ENCODE measurements at regions not wholly inside any gene's neighbourhood (a gene's known extent, or its start where the extent isn't known, plus 50 kb on each side); places are given as distances from the start of the nearest gene placed in this dataset.

- Histone ChIP-seq H3K4me2 (ENCODE audit: low read length) (no peak overlapping the region), H3K27ac (ENCODE audit: low read depth, low read length) (no peak overlapping the region), H3K4me1 (ENCODE audit: control insufficient read depth in 1 of 2, insufficient read depth in 2 of 2, low read length in 2 of 2) (no peaks in the 10 kb centered on the region), H3K9ac (ENCODE audit: low read length) (no peak overlapping the region), H3K36me3 (ENCODE audit: control insufficient read depth in 1 of 2, insufficient read depth in 2 of 2, low read length in 2 of 2) (no peaks in the 10 kb centered on the region), H3K79me2 (ENCODE audit: insufficient read depth, low read length) (no peaks in the 10 kb centered on the region), H3K4me3 (replicated peaks in 1 of 2; ENCODE audit: low read depth in 1 of 2, low read length in 2 of 2) (no peak overlapping the region), H4K20me1 (ENCODE audit: insufficient read depth) (no peaks in the 10 kb centered on the region), H3K9me3 (ENCODE audit: control insufficient read depth in 1 of 2, insufficient read depth in 1 of 2, low read depth in 1 of 2, low read length in 2 of 2) (no peaks in the 10 kb centered on the region), H3K27me3 (ENCODE audit: insufficient read depth, low read length) (no peaks in the 10 kb centered on the region), H3K9me2 (ENCODE audit: insufficient read depth) (no peaks in the 10 kb centered on the region), H2AFZ (ENCODE audit: low read depth, low read length, poor library complexity, severe bottlenecking) (no peak overlapping the region)
- POLR2A ChIA-PET, result no interaction called here
- TF ChIP-seq SRF (IDR thresholded peaks at IDR 0.05; ENCODE audit: low read depth) (no peak), CEBPB (IDR thresholded peaks at IDR 0.05; ENCODE audit: low read depth) (no peak), FOSL1 (IDR thresholded peaks at IDR 0.05; ENCODE audit: low read depth) (no peak), ELF1 (IDR thresholded peaks at IDR 0.05; ENCODE audit: borderline replicate concordance, low read depth) (no peak), ZBTB33 (IDR thresholded peaks at IDR 0.05; ENCODE audit: extremely low read depth, insufficient replicate concordance, low read length) (no peak)
- RAD21 ChIA-PET (ENCODE audit: low non-redundant PET in 1 of 2, low total read pairs in 2 of 2, uncharacterized antibody in 2 of 2, unreplicated experiment in 2 of 2), result no interaction called here
- no peak for ATAC-seq
- CTCF ChIA-PET, result no interaction called here
- BruUV-seq (replicated peaks), result no TSS peak
- intact Hi-C loops (cut with micrococcal nuclease), result no loop called here
- no peak for DNase-seq (ENCODE audit: low read depth, low spot score)
Observed at GRCh38 chr4:136306361-136306760, 1225.9 kb downstream of the PCDH18 start.

- intact Hi-C loops (cut with micrococcal nuclease), result no loop called here
- Histone ChIP-seq H3K36me3 (ENCODE audit: control insufficient read depth in 1 of 2, insufficient read depth in 2 of 2, low read length in 2 of 2) (no peaks in the 10 kb centered on the region), H3K27ac (ENCODE audit: low read depth, low read length) (no peak overlapping the region), H3K4me1 (ENCODE audit: control insufficient read depth in 1 of 2, insufficient read depth in 2 of 2, low read length in 2 of 2) (no peaks in the 10 kb centered on the region), H3K4me2 (ENCODE audit: low read length) (no peak overlapping the region), H3K4me3 (replicated peaks in 1 of 2; ENCODE audit: low read depth in 1 of 2, low read length in 2 of 2) (no peak overlapping the region), H3K9me2 (ENCODE audit: insufficient read depth) (no peaks in the 10 kb centered on the region), H3K9ac (ENCODE audit: low read length) (no peak overlapping the region), H3K9me3 (ENCODE audit: control insufficient read depth in 1 of 2, insufficient read depth in 1 of 2, low read depth in 1 of 2, low read length in 2 of 2) (no peaks in the 10 kb centered on the region), H3K79me2 (ENCODE audit: insufficient read depth, low read length) (no peaks in the 10 kb centered on the region), H3K27me3 (ENCODE audit: insufficient read depth, low read length) (no peaks in the 10 kb centered on the region), H4K20me1 (ENCODE audit: insufficient read depth) (no peaks in the 10 kb centered on the region), H2AFZ (ENCODE audit: low read depth, low read length, poor library complexity, severe bottlenecking) (no peak overlapping the region)
- ChIA-PET POLR2A (no interaction called here), CTCF (no interaction called here), RAD21 (ENCODE audit: low non-redundant PET in 1 of 2, low total read pairs in 2 of 2, uncharacterized antibody in 2 of 2, unreplicated experiment in 2 of 2) (no interaction called here)
- ATAC-seq, result no peak
- no peak for DNase-seq (ENCODE audit: low read depth, low spot score)
- no TSS peak for BruUV-seq (replicated peaks)
- TF ChIP-seq ATF3 (IDR thresholded peaks at IDR 0.05) (no peak), EZH2 (IDR thresholded peaks at IDR 0.05) (no peak), SP1 (IDR thresholded peaks at IDR 0.05; ENCODE audit: low read depth) (no peak), POLR2AphosphoS5 (IDR thresholded peaks at IDR 0.05; ENCODE audit: low read depth, low read length) (no peak), EZH2phosphoT487 (IDR thresholded peaks at IDR 0.05; ENCODE audit: borderline replicate concordance) (no peak), CBX3 (IDR thresholded peaks at IDR 0.05; ENCODE audit: low read depth) (no peak), ZNF274 (IDR thresholded peaks at IDR 0.05; ENCODE audit: low read depth, low read length) (no peak), YY1 (IDR thresholded peaks at IDR 0.05; ENCODE audit: extremely low read depth, insufficient replicate concordance, low read depth, low read length) (no peak), CTCF (IDR thresholded peaks at IDR 0.05 in 2 of 3, conservative IDR thresholded peaks at IDR 0.05 in 1 of 3; ENCODE audit: borderline replicate concordance in 1 of 3, insufficient read depth in 1 of 3, low read depth in 2 of 3, low read length in 2 of 3) (no peak), ELF1 (IDR thresholded peaks at IDR 0.05; ENCODE audit: borderline replicate concordance, low read depth) (no peak), MAX (IDR thresholded peaks at IDR 0.05) (no peak)
Observed at GRCh38 chr4:136302566-136302965, 1229.7 kb downstream of the PCDH18 start.

All from HCT116 (cell line).